MM.1S (cell line): ENCODE measurements at regions not wholly inside any gene's neighbourhood (a gene's known extent, or its start where the extent isn't known, plus 50 kb on each side); places are given as distances from the start of the nearest gene placed in this dataset.

Source experiments
- DNase-seq: peaks from one replicate; pipeline ENCODE4 v3.0.0-alpha.2; 2015
- H2AFZ ChIP-seq: fragments of 300-600 bp; sonication (generic); 2 replicates; pipeline ENCODE4 v1.6.0; 2016; ENCODE audit warnings: antibody characterized with exemption, low read length
- H3F3A ChIP-seq: fragments of 300-600 bp; sonication (generic); 2 replicates; pipeline ENCODE4 v1.6.1; 2016; ENCODE audit warnings: mild to moderate bottlenecking, antibody characterized with exemption, low read length, moderate library complexity, mixed read lengths; ENCODE audit not compliant: insufficient read depth
- H3K27ac ChIP-seq: fragments of 300-600 bp; sonication (generic); 2 replicates; pipeline ENCODE4 v1.5.1; 2016; ENCODE audit warnings: mild to moderate bottlenecking, low read length
- H3K27me3 ChIP-seq: fragments of 300-600 bp; sonication (generic); replicated peaks from 2 replicates; pipeline ENCODE4 v1.6.0; 2016; ENCODE audit warnings: low read length; ENCODE audit not compliant: insufficient read depth
- H3K36me3 ChIP-seq: fragments of 300-600 bp; sonication (generic); replicated peaks from 2 replicates; pipeline ENCODE4 v1.6.1; 2016; ENCODE audit warnings: mild to moderate bottlenecking, low read length, mixed read lengths; ENCODE audit not compliant: insufficient read depth
- H3K4me1 ChIP-seq: fragments of 300-600 bp; sonication (generic); 2 replicates; pipeline ENCODE4 v1.6.1; 2016; ENCODE audit warnings: low read length, mixed read lengths
- H3K4me2 ChIP-seq: fragments of 300-600 bp; sonication (generic); 2 replicates; pipeline ENCODE4 v1.6.0; 2016; ENCODE audit warnings: low read depth, low read length
- H3K4me3 ChIP-seq: fragments of 300-600 bp; sonication (generic); 2 replicates; pipeline ENCODE4 v1.5.1; 2016; ENCODE audit warnings: low read length, mixed read lengths
- H3K79me2 ChIP-seq: fragments of 300-600 bp; sonication (generic); 2 replicates; pipeline ENCODE4 v1.6.1; 2016; ENCODE audit warnings: mixed run types, low read length, mixed read lengths
- H3K9ac ChIP-seq: fragments of 300-600 bp; sonication (generic); 2 replicates; pipeline ENCODE4 v1.6.1; 2016; ENCODE audit warnings: low read length, mixed read lengths
- H3K9me2 ChIP-seq: fragments of 300-600 bp; sonication (generic); replicated peaks from 2 replicates; pipeline ENCODE4 v1.6.1; 2016; ENCODE audit warnings: mild to moderate bottlenecking, low read length, mixed read lengths; ENCODE audit not compliant: insufficient read depth
- H3K9me3 ChIP-seq: fragments of 300-600 bp; sonication (generic); replicated peaks from 2 replicates; pipeline ENCODE4 v1.6.1; 2016; ENCODE audit warnings: mild to moderate bottlenecking, low read length, mixed read lengths; ENCODE audit not compliant: insufficient read depth
- H4K20me1 ChIP-seq: fragments of 300-600 bp; sonication (generic); 2 replicates; pipeline ENCODE4 v1.6.1; 2016; ENCODE audit warnings: mild to moderate bottlenecking, low read length, moderate library complexity, mixed read lengths; ENCODE audit not compliant: insufficient read depth
- EZH2 ChIP-seq: fragments of 300-600 bp; sonication (generic); optimal IDR thresholded peaks from 2 replicates; pipeline ENCODE3; 2017; ENCODE audit warnings: low read depth, mild to moderate bottlenecking, antibody characterized with exemption, low read length, mixed read lengths
- EZH2phosphoT487 ChIP-seq: fragments of 300-600 bp; sonication (generic); IDR thresholded peaks from 2 replicates; pipeline ENCODE4 v1.6.1; 2018; ENCODE audit warnings: antibody characterized with exemption, low read length
- TF ChIP-seq, protein P1 (sequence below): fragments of 300-600 bp; sonication (generic); IDR thresholded peaks from 2 replicates; pipeline ENCODE4 v1.5.1; 2016; ENCODE audit warnings: antibody characterized with exemption, low read length, mixed read lengths

DNA sequence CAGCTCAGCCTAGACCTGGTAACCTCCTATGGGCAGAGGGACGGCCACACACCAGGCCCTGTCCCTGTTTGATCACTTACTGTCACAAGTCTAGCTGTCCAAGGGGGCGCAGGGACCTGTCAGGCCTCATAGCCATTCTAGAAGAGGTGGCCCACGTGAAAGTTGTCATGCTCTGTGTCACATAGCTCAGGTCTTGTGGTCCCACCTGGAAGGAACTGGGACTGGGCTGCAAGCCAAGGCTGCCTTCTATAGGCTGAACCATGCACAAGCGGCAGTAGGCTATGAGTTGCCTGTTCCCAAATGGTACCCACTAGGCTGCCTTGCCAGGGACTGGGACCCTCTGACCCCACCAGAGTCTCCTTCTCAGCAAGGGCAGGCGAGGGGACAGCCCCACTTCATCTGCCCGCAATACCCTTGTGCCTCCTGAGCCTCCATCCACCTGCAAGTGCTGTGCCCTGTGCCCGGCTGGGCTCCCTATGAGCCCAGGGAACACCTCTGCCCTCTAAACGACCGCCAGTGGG is 177.5 kb downstream of the ANAPC1 start:
- H3K36me3 ChIP-seq: no peaks in the 10 kb centered on the region
- peaks cover 12% of the 10 kb centered on the region for H3K79me2 ChIP-seq
- no peak overlapping the region for H3K4me3 ChIP-seq
- peak overlapping the region; percentile 32 for H3K4me2 ChIP-seq
- TF ChIP-seq, protein P1, sequence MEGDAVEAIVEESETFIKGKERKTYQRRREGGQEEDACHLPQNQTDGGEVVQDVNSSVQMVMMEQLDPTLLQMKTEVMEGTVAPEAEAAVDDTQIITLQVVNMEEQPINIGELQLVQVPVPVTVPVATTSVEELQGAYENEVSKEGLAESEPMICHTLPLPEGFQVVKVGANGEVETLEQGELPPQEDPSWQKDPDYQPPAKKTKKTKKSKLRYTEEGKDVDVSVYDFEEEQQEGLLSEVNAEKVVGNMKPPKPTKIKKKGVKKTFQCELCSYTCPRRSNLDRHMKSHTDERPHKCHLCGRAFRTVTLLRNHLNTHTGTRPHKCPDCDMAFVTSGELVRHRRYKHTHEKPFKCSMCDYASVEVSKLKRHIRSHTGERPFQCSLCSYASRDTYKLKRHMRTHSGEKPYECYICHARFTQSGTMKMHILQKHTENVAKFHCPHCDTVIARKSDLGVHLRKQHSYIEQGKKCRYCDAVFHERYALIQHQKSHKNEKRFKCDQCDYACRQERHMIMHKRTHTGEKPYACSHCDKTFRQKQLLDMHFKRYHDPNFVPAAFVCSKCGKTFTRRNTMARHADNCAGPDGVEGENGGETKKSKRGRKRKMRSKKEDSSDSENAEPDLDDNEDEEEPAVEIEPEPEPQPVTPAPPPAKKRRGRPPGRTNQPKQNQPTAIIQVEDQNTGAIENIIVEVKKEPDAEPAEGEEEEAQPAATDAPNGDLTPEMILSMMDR: peak; percentile 41
- TF ChIP-seq EZH2phosphoT487 (no peak), EZH2 (no peak)
- H3K9me2 ChIP-seq: no peaks in the 10 kb centered on the region
- H3F3A ChIP-seq: peaks cover 40% of the 10 kb centered on the region
- H3K9ac ChIP-seq: peak overlapping the region; percentile 99
- DNase-seq: peak; percentile 81
- no peaks in the 10 kb centered on the region for H3K27me3 ChIP-seq
- peak overlapping the region; percentile 42 for H2AFZ ChIP-seq
- peak overlapping the region; percentile 97 for H3K27ac ChIP-seq
- H3K9me3 ChIP-seq: no peaks in the 10 kb centered on the region
- H4K20me1 ChIP-seq: no peaks in the 10 kb centered on the region
- H3K4me1 ChIP-seq: peaks cover 77% of the 10 kb centered on the region

DNA sequence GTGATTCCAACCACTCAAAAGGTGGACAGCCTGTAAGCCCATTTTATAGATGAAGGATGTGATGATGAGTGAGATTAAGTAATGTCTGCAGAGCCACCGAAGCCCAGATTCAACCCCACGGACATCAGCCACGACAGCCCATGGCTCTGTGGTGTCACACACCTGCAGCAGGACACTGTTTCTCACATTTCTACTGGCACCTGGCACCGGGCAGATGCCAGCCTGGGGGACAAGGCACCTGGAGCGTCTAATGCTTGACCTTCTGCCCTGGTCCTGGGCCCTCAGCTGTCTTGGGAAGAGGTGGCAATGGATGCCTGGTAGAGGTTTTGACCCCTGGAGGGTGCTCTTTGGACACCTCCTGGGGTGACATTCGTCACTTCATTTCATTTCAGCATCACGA is 176.3 kb downstream of the ANAPC1 start:
- peak overlapping the region; percentile 97; the same call in 1 of the 2 replicates for H3K27ac ChIP-seq
- DNase-seq: no peak

DNA sequence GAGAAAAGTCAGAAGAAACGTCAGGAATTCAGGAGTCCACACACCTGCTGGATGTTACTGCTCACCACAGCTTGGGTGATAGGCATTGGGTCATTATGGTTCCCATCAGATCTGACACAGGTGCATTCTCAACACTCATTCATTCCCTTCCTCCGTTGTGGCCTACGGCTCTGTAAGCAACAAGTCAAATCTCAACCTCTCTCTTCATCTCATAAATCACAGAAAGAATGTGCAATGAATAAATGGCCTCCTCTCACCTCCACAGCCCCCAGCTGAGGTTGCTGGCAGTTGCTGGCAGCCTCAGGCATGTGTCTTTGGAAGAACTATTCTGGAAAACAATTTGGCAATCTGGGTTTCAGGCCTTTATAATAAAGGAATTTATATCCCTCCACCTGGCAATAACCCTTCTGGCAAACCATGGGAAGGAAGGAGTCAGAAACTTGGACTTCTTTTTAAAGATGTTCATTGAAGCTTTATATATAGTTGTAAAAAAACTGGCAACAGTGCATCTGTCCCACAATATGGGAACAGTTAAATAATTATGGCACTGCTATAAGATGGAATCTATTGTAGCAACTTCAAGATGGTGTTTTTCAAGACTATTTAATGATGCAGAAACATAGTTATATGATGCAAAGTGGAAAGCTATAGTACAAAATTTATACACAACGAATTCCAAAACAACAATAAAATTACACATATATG is 175.4 kb downstream of the ANAPC1 start:
- no peaks in the 10 kb centered on the region for H3K36me3 ChIP-seq
- H3K27me3 ChIP-seq: no peaks in the 10 kb centered on the region
- H3K27ac ChIP-seq: no peak overlapping the region
- no peak for DNase-seq
- 0 out of 2 replicates have a peak, but pooled peaks cover 7% of the 10 kb centered on the region for H3K79me2 ChIP-seq
- H3K9me2 ChIP-seq: no peaks in the 10 kb centered on the region
- no peaks in the 10 kb centered on the region for H4K20me1 ChIP-seq
- no peak overlapping the region for H3K9ac ChIP-seq
- H3K4me3 ChIP-seq: no peak overlapping the region
- TF ChIP-seq EZH2phosphoT487 (no peak), EZH2 (no peak)
- TF ChIP-seq, protein P1: no peak
- peaks cover 58% of the 10 kb centered on the region for H3K4me1 ChIP-seq
- no peak overlapping the region for H2AFZ ChIP-seq
- no peak overlapping the region for H3K4me2 ChIP-seq
- peaks cover 35% of the 10 kb centered on the region for H3F3A ChIP-seq
- H3K9me3 ChIP-seq: no peaks in the 10 kb centered on the region

More for the DNA sequence above, 176.3 kb downstream of the ANAPC1 start:
- Histone ChIP-seq H2AFZ (no peak overlapping the region), H3K9me2 (no peaks in the 10 kb centered on the region), H3K4me1 (peaks cover 65% of the 10 kb centered on the region), H3K9me3 (no peaks in the 10 kb centered on the region), H3K4me3 (no peak overlapping the region), H3F3A (peaks cover 37% of the 10 kb centered on the region), H3K9ac (no peak overlapping the region), H3K36me3 (no peaks in the 10 kb centered on the region), H3K4me2 (no peak overlapping the region), H3K79me2 (peaks cover 8% of the 10 kb centered on the region), H4K20me1 (no peaks in the 10 kb centered on the region), H3K27me3 (no peaks in the 10 kb centered on the region)
- TF ChIP-seq, protein P1: no peak
- TF ChIP-seq EZH2phosphoT487: no peak
- TF ChIP-seq EZH2: no peak
